ENCODE measurements at regions not wholly inside any gene's neighbourhood (a gene's known extent, or its start where the extent isn't known, plus 50 kb on each side); places are given as distances from the start of the nearest gene placed in this dataset.

- no peak for ATAC-seq
- no peak overlapping the region for H3K27ac Mint-ChIP-seq
Observed at GRCh38 chrX:148389629-148390028, 110.8 kb upstream of the AFF2 start.

GRCh38 chrX:148412006-148412405, 88.4 kb upstream of the AFF2 start:
- DNase-seq, result no peak
- H3K36me3 Mint-ChIP-seq (ENCODE audit: low read depth), result peaks cover 2% of the 10 kb centered on the region

More at GRCh38 chrX:148389629-148390028, 110.8 kb upstream of the AFF2 start:
- Mint-ChIP-seq H3K4me3 (no peak overlapping the region), H3K36me3 (ENCODE audit: low read depth) (no peaks in the 10 kb centered on the region), H3K27me3 (no peaks in the 10 kb centered on the region), H3K4me1 (peaks cover 2% of the 10 kb centered on the region)
- no peaks in the 10 kb centered on the region for H3K9me3 ChIP-seq (ENCODE audit: control insufficient read depth, low read length, poor library complexity, severe bottlenecking)
- DNase-seq, result no peak

GRCh38 chrX:148416142-148416541, 84.3 kb upstream of the AFF2 start:
- ATAC-seq (no peak), DNase-seq (no peak)
- H3K4me3 Mint-ChIP-seq, result no peak overlapping the region
- H3K27ac Mint-ChIP-seq, result no peak overlapping the region
- H3K27me3 Mint-ChIP-seq, result no peaks in the 10 kb centered on the region
- H3K4me1 Mint-ChIP-seq, result no peaks in the 10 kb centered on the region
- H3K36me3 Mint-ChIP-seq (ENCODE audit: low read depth), result peaks cover 2% of the 10 kb centered on the region
- H3K9me3 ChIP-seq (ENCODE audit: control insufficient read depth, low read length, poor library complexity, severe bottlenecking), result no peaks in the 10 kb centered on the region

More at GRCh38 chrX:148412006-148412405, 88.4 kb upstream of the AFF2 start:
- H3K27ac Mint-ChIP-seq, result no peak overlapping the region
- H3K27me3 Mint-ChIP-seq, result no peaks in the 10 kb centered on the region
- H3K4me1 Mint-ChIP-seq, result no peaks in the 10 kb centered on the region
- no peak overlapping the region for H3K4me3 Mint-ChIP-seq
- no peaks in the 10 kb centered on the region for H3K9me3 ChIP-seq (ENCODE audit: control insufficient read depth, low read length, poor library complexity, severe bottlenecking)
- no peak for ATAC-seq

- no peak overlapping the region for H3K4me3 Mint-ChIP-seq
Observed at GRCh38 chrX:148416931-148417330, 83.5 kb upstream of the AFF2 start.

GRCh38 chrX:148417934-148418333, 82.5 kb upstream of the AFF2 start:
- ATAC-seq (no peak), DNase-seq (no peak)
- Mint-ChIP-seq H3K4me1 (no peaks in the 10 kb centered on the region), H3K27ac (no peak overlapping the region), H3K27me3 (no peaks in the 10 kb centered on the region), H3K36me3 (ENCODE audit: low read depth) (no peaks in the 10 kb centered on the region), H3K4me3 (no peak overlapping the region)
- no peaks in the 10 kb centered on the region for H3K9me3 ChIP-seq (ENCODE audit: control insufficient read depth, low read length, poor library complexity, severe bottlenecking)

More at GRCh38 chrX:148416931-148417330, 83.5 kb upstream of the AFF2 start:
- no peaks in the 10 kb centered on the region for H3K9me3 ChIP-seq (ENCODE audit: control insufficient read depth, low read length, poor library complexity, severe bottlenecking)
- no peaks in the 10 kb centered on the region for H3K4me1 Mint-ChIP-seq
- ATAC-seq (no peak), DNase-seq (no peak)
- no peaks in the 10 kb centered on the region for H3K27me3 Mint-ChIP-seq
- no peak overlapping the region for H3K27ac Mint-ChIP-seq
- H3K36me3 Mint-ChIP-seq (ENCODE audit: low read depth), result peaks cover 2% of the 10 kb centered on the region

- H3K27ac Mint-ChIP-seq, result no peak overlapping the region
- no peaks in the 10 kb centered on the region for H3K4me1 Mint-ChIP-seq
- H3K9me3 ChIP-seq (ENCODE audit: control insufficient read depth, low read length, poor library complexity, severe bottlenecking), result no peaks in the 10 kb centered on the region
- no peak for DNase-seq
- H3K36me3 Mint-ChIP-seq (ENCODE audit: low read depth), result no peaks in the 10 kb centered on the region
- H3K27me3 Mint-ChIP-seq, result no peaks in the 10 kb centered on the region
- ATAC-seq, result no peak
- H3K4me3 Mint-ChIP-seq, result no peak overlapping the region
Observed at GRCh38 chrX:148422526-148422925, 77.9 kb upstream of the AFF2 start.

- H3K36me3 Mint-ChIP-seq (ENCODE audit: low read depth), result no peaks in the 10 kb centered on the region
- ATAC-seq (no peak), DNase-seq (no peak)
- no peaks in the 10 kb centered on the region for H3K4me1 Mint-ChIP-seq
- no peak overlapping the region for H3K27ac Mint-ChIP-seq
- no peaks in the 10 kb centered on the region for H3K9me3 ChIP-seq (ENCODE audit: control insufficient read depth, low read length, poor library complexity, severe bottlenecking)
- no peak overlapping the region for H3K4me3 Mint-ChIP-seq
- no peaks in the 10 kb centered on the region for H3K27me3 Mint-ChIP-seq
Observed at GRCh38 chrX:148424570-148424969, 75.8 kb upstream of the AFF2 start.

- ATAC-seq, result no peak
- Mint-ChIP-seq H3K36me3 (ENCODE audit: low read depth) (no peaks in the 10 kb centered on the region), H3K4me3 (no peak overlapping the region), H3K4me1 (no peaks in the 10 kb centered on the region), H3K27me3 (no peaks in the 10 kb centered on the region), H3K27ac (no peak overlapping the region)
- no peak for DNase-seq
- no peaks in the 10 kb centered on the region for H3K9me3 ChIP-seq (ENCODE audit: control insufficient read depth, low read length, poor library complexity, severe bottlenecking)
Observed at GRCh38 chrX:148426467-148426866, 74.0 kb upstream of the AFF2 start.

GRCh38 chrX:148441387-148441786, 59.0 kb upstream of the AFF2 start:
- Mint-ChIP-seq H3K4me1 (peaks cover 2% of the 10 kb centered on the region), H3K27ac (no peak overlapping the region), H3K4me3 (no peak overlapping the region), H3K36me3 (ENCODE audit: low read depth) (no peaks in the 10 kb centered on the region), H3K27me3 (no peaks in the 10 kb centered on the region)
- DNase-seq (no peak), ATAC-seq (no peak)
- H3K9me3 ChIP-seq (ENCODE audit: control insufficient read depth, low read length, poor library complexity, severe bottlenecking), result no peaks in the 10 kb centered on the region

GRCh38 chrX:148443216-148443615, 57.2 kb upstream of the AFF2 start:
- no peak overlapping the region for H3K4me3 Mint-ChIP-seq
- no peaks in the 10 kb centered on the region for H3K9me3 ChIP-seq (ENCODE audit: control insufficient read depth, low read length, poor library complexity, severe bottlenecking)
- ATAC-seq (no peak), DNase-seq (no peak)
- H3K4me1 Mint-ChIP-seq, result peaks cover 2% of the 10 kb centered on the region
- no peaks in the 10 kb centered on the region for H3K36me3 Mint-ChIP-seq (ENCODE audit: low read depth)
- H3K27ac Mint-ChIP-seq, result no peak overlapping the region
- H3K27me3 Mint-ChIP-seq, result no peaks in the 10 kb centered on the region

- Mint-ChIP-seq H3K27me3 (no peaks in the 10 kb centered on the region), H3K4me1 (no peaks in the 10 kb centered on the region), H3K27ac (no peak overlapping the region), H3K4me3 (no peak overlapping the region), H3K36me3 (ENCODE audit: low read depth) (no peaks in the 10 kb centered on the region)
- H3K9me3 ChIP-seq (ENCODE audit: control insufficient read depth, low read length, poor library complexity, severe bottlenecking), result no peaks in the 10 kb centered on the region
- ATAC-seq, result no peak
- no peak for DNase-seq
Observed at GRCh38 chrX:148448686-148449085, 51.7 kb upstream of the AFF2 start.
